Hepatocyte (in vitro differentiated cells): ENCODE measurements at regions not wholly inside any gene's neighbourhood (a gene's known extent, or its start where the extent isn't known, plus 50 kb on each side); places are given as distances from the start of the nearest gene placed in this dataset.
A peak's percentile ranks its signal among the peaks of the same experiment; 100 is the strongest.

Experiments
- DNase-seq: peaks from one replicate; pipeline ENCODE4 v3.0.0-alpha.2; 2016; ENCODE audit warnings: low spot score
- H2AFZ ChIP-seq: fragments of 200-600 bp; sonication (generic); 2 replicates; pipeline ENCODE4 v1.6.0; 2016; ENCODE audit warnings: antibody characterized with exemption, mild to moderate bottlenecking
- H3K27ac ChIP-seq: fragments of 200-600 bp; sonication (generic); 2 replicates; pipeline ENCODE4 v1.5.1; 2016; ENCODE audit warnings: mild to moderate bottlenecking
- H3K27me3 ChIP-seq: fragments of 200-600 bp; sonication (generic); 2 replicates; pipeline ENCODE4 v1.6.1; 2016
- H3K36me3 ChIP-seq: fragments of 200-600 bp; sonication (generic); replicated peaks from 2 replicates; pipeline ENCODE4 v1.5.1; 2016; ENCODE audit warnings: low read depth; ENCODE audit not compliant: insufficient read depth
- H3K4me1 ChIP-seq: fragments of 200-600 bp; sonication (generic); 2 replicates; pipeline ENCODE4 v1.5.1; 2016; ENCODE audit warnings: mild to moderate bottlenecking, moderate library complexity; ENCODE audit not compliant: insufficient read depth
- H3K4me2 ChIP-seq: fragments of 200-600 bp; sonication (generic); 2 replicates; pipeline ENCODE4 v1.6.0; 2016
- H3K4me3 ChIP-seq: fragments of 200-600 bp; sonication (generic); 2 replicates; pipeline ENCODE4 v1.5.1; 2016; ENCODE audit warnings: mild to moderate bottlenecking
- H3K79me2 ChIP-seq: fragments of 200-600 bp; sonication (generic); 2 replicates; pipeline ENCODE4 v1.6.0; 2017; ENCODE audit warnings: mild to moderate bottlenecking
- H3K9me2 ChIP-seq: fragments of 200-600 bp; sonication (generic); replicated peaks from 2 replicates; pipeline ENCODE4 v1.6.0; 2017; ENCODE audit warnings: mild to moderate bottlenecking; ENCODE audit not compliant: insufficient read depth
- H3K9me3 ChIP-seq: fragments of 200-600 bp; sonication (generic); 2 replicates; pipeline ENCODE4 v1.5.1; 2016; ENCODE audit warnings: low read depth, mild to moderate bottlenecking
- H4K20me1 ChIP-seq: fragments of 200-600 bp; sonication (generic); 2 replicates; pipeline ENCODE4 v1.6.0; 2016; ENCODE audit warnings: mild to moderate bottlenecking; ENCODE audit not compliant: insufficient read depth, poor library complexity, severe bottlenecking
- CTCF ChIP-seq: fragments of 200-600 bp; sonication (generic); IDR thresholded peaks from 2 replicates; pipeline ENCODE4 v1.5.1; 2016; ENCODE audit warnings: antibody characterized with exemption, mild to moderate bottlenecking; ENCODE audit not compliant: poor library complexity
- EZH2 ChIP-seq: fragments of 200-600 bp; sonication (generic); IDR thresholded peaks from 2 replicates; pipeline ENCODE4 v1.6.1; 2016; ENCODE audit warnings: antibody characterized with exemption, mild to moderate bottlenecking, borderline replicate concordance
- EZH2phosphoT487 ChIP-seq: fragments of 200-600 bp; sonication (generic); IDR thresholded peaks from one replicate; pipeline ENCODE4 v1.6.1; 2018; ENCODE audit warnings: antibody characterized with exemption, mild to moderate bottlenecking, low read depth, moderate library complexity; ENCODE audit not compliant: unreplicated experiment, severe bottlenecking
- WGBS: methylation state at CpG from one replicate; pipeline ENCODE4 v1.1.6; 2016; ENCODE audit warnings: low lambda C conversion rate; ENCODE audit errors: missing lambda C conversion rate; 5-methylcytosine and 5-hydroxymethylcytosine counted together

DNA sequence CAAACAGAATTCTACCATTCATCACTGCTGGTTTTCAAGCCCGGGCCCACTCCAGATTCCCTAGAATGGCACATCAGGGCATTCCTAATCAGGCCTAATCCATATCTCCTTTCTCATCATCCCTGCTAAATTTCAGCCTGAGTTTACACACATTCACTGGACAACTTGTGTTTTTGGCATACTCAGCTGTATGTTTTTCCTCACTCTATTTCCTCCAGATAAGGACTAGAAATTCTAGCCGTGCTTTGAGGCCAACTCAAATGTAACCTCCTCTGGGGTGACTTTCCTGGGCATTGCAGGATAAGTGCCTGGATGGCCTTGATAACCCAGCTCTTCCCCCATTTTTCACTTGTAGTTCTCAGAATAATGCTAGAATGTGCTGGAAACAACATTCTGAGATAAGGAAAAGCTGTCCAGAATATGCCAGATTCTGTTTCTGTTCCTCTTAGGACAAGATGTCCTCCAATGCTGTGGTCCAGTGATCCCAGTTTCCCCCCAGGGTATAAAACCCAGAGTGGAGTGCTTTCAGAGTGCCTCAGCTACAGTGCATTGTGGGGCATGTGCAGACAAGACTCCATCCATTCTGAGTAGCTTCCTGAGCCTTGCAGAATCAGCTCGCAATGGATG, 66.9 kb upstream of the CLDN10 start:
- 58% methylated on average over 3 of the region's 3 CpGs for WGBS
- no peak overlapping the region for H2AFZ ChIP-seq
- H3K9me2 ChIP-seq = no peaks in the 10 kb centered on the region
- H3K4me3 ChIP-seq = no peak overlapping the region
- H3K4me1 ChIP-seq = no peaks in the 10 kb centered on the region
- no peaks in the 10 kb centered on the region for H3K79me2 ChIP-seq
- H3K9me3 ChIP-seq = no peaks in the 10 kb centered on the region
- peak overlapping the region; percentile 37 for H3K27ac ChIP-seq
- TF ChIP-seq CTCF (no peak), EZH2phosphoT487 (no peak), EZH2 (no peak)
- DNase-seq = no peak
- H3K4me2 ChIP-seq = no peak overlapping the region
- H3K36me3 ChIP-seq = no peaks in the 10 kb centered on the region
- no peaks in the 10 kb centered on the region for H4K20me1 ChIP-seq
- no peaks in the 10 kb centered on the region for H3K27me3 ChIP-seq

DNA sequence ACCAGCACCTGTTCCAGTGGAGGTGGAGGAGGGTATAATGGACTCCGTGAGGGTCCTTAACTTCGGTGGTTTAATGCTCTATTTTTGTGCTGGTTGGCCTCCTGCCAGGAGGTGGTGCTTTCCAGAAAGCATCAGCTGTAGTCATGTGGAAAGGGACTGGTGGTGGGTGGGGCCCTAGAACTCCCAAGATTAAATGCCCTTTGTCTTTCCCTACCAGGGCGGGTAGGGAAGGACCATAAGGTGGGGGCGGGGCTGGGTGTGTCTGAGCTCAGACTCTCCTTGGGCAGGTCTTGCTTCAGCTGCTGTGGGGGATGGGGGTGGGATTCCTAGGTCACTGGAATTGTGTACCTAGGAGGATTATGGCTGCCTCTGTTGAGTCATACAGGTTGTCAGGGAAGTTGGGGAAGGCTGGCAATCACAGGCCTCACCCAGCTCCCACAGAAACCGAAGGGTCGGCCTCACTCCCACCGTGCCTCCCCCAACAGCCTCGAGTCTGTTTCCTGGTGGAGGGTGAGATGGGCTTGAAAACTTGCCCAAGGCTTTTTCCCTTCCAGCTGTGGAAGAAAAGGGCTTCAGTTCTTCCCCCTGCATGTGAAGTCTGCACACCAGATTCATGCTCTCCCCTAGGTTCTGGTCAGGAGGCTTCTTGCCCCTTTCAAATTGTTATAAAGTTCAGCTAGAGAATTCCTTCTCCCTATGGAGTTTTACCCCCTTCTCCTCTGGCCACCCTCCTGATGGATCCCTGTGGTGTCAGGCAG, 60.3 kb upstream of the CLDN10 start:
- Histone ChIP-seq H3K27me3 (no peaks in the 10 kb centered on the region), H3K79me2 (no peaks in the 10 kb centered on the region), H3K9me3 (no peaks in the 10 kb centered on the region), H3K4me3 (no peak overlapping the region), H3K36me3 (no peaks in the 10 kb centered on the region), H4K20me1 (no peaks in the 10 kb centered on the region), H3K4me1 (no peaks in the 10 kb centered on the region), H2AFZ (no peak overlapping the region), H3K9me2 (no peaks in the 10 kb centered on the region), H3K27ac (no peak overlapping the region), H3K4me2 (no peak overlapping the region)
- 79% methylated on average over 7 of the region's 8 CpGs for WGBS
- DNase-seq = peak; percentile 56
- TF ChIP-seq EZH2 (no peak), EZH2phosphoT487 (no peak), CTCF (no peak)

DNA sequence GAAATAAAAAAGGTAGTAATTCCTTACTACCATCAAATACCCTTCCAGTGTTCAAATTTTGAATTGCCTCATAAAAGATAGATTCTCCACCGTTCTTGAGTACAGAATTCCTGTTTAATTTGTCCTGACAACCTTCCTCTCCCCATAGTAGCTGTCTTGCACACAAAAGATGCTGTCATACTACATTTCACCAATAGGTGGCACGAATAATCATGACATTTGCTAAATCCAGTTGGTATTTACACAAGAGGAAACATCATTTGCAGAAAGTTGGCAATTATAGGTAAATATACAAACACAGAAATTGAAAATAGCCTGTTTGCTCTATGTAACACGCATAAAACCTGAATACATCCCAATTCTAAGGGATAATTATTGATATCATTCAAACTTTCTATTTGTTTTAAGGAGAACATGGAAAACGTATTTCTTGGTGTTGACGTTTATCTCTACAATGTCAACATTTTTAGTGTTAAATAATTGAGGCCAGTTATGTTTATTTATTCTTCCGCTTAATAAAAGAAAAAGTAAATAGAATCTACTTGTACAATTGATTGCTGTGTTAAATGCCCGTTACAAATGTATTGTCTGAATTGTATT, 58.3 kb upstream of the CLDN10 start:
- H3K27me3 ChIP-seq = no peaks in the 10 kb centered on the region
- no peaks in the 10 kb centered on the region for H3K36me3 ChIP-seq
- H3K9me3 ChIP-seq = no peaks in the 10 kb centered on the region
- peak; percentile 66 for DNase-seq
- H3K4me1 ChIP-seq = no peaks in the 10 kb centered on the region
- no peak overlapping the region for H3K4me2 ChIP-seq
- TF ChIP-seq CTCF (peak; percentile 57), EZH2 (no peak)
- no peak overlapping the region for H3K4me3 ChIP-seq
- WGBS = 54% methylated on average over 7 of the region's 7 CpGs
- H3K79me2 ChIP-seq = no peaks in the 10 kb centered on the region
- no peak overlapping the region for H2AFZ ChIP-seq
- H4K20me1 ChIP-seq = no peaks in the 10 kb centered on the region
- no peak overlapping the region for H3K27ac ChIP-seq
- H3K9me2 ChIP-seq = no peaks in the 10 kb centered on the region
